ENCODE measurements at regions not wholly inside any gene's neighbourhood (a gene's known extent, or its start where the extent isn't known, plus 50 kb on each side); places are given as distances from the start of the nearest gene placed in this dataset.

- Histone ChIP-seq H3K14ac (ENCODE audit: insufficient read depth, low read length) (no peak overlapping the region), H2AFZ (ENCODE audit: low read length) (no peak overlapping the region), H3K79me2 (ENCODE audit: insufficient read depth, low read length) (no peaks in the 10 kb centered on the region), H2BK120ac (ENCODE audit: low read depth, low read length, poor library complexity, severe bottlenecking) (no peak overlapping the region), H3T11ph (ENCODE audit: low read length) (no peak overlapping the region), H3K79me1 (ENCODE audit: insufficient read depth, low read depth, low read length, poor library complexity, severe bottlenecking) (no peaks in the 10 kb centered on the region), H4K5ac (ENCODE audit: insufficient read length, low read depth, low read length) (no peak overlapping the region), H3K4me2 (ENCODE audit: insufficient read depth, insufficient read length, low read length) (no peak overlapping the region), H3K18ac (ENCODE audit: insufficient read length, low read depth, low read length) (no peak overlapping the region), H3K27me3 (ENCODE audit: insufficient read depth, low read length) (no peaks in the 10 kb centered on the region), H3K4ac (ENCODE audit: low read depth, low read length) (no peak overlapping the region), H2BK15ac (ENCODE audit: low read depth, low read length) (no peak overlapping the region), H4K91ac (ENCODE audit: insufficient read length, low read depth, low read length) (no peak overlapping the region), H3K9ac (ENCODE audit: extremely low read depth, insufficient read length, low read length) (no peak overlapping the region), H2BK12ac (ENCODE audit: insufficient read length, low read depth, low read length) (no peak overlapping the region), H3K23me2 (ENCODE audit: insufficient read length, low read depth, low read length, poor library complexity, severe bottlenecking) (no peaks in the 10 kb centered on the region), H2AK5ac (ENCODE audit: insufficient read length, low read length) (no peak overlapping the region), H2BK20ac (ENCODE audit: low read depth, low read length, poor library complexity, severe bottlenecking) (no peak overlapping the region), H3K9me3 (ENCODE audit: control insufficient read depth, low read depth, low read length) (no peaks in the 10 kb centered on the region), H4K20me1 (ENCODE audit: control insufficient read depth, insufficient read depth, insufficient read length) (no peaks in the 10 kb centered on the region), H2BK5ac (ENCODE audit: insufficient read length, low read length) (no peak overlapping the region), H3K27ac (ENCODE audit: insufficient read length, low read depth, low read length) (no peak overlapping the region), H3K56ac (ENCODE audit: insufficient read length, low read depth, low read length) (no peak overlapping the region), H3K4me1 (ENCODE audit: insufficient read depth, low read length) (no peaks in the 10 kb centered on the region), H3K23ac (ENCODE audit: insufficient read length, low read depth, low read length) (no peak overlapping the region), H4K8ac (replicated peaks; ENCODE audit: insufficient read length, low read depth, low read length) (no peak overlapping the region)
- no peak for TF ChIP-seq CTCF (conservative IDR thresholded peaks at IDR 0.05)
- Mint-ChIP-seq H3K27me3 (ENCODE audit: low read depth) (no peaks in the 10 kb centered on the region), H3K4me3 (no peak overlapping the region), H3K9me3 (no peaks in the 10 kb centered on the region), H3K27ac (no peak overlapping the region), H3K36me3 (ENCODE audit: insufficient read depth in 1 of 3, low read depth in 3 of 3) (no peaks in the 10 kb centered on the region), H3K4me1 (peaks cover 0 to 13% of the 10 kb centered on the region in 2 experiments; a peak in 2 of 4 replicates)
- no peak for DNase-seq
Observed at GRCh38 chr2:133635131-133635530, 66.9 kb upstream of the NCKAP5 start.
